HEK293 (cell line): ENCODE measurements at regions not wholly inside any gene's neighbourhood (a gene's known extent, or its start where the extent isn't known, plus 50 kb on each side); places are given as distances from the start of the nearest gene placed in this dataset.

Experiments used
- CTCF ChIA-PET: fragments of 350-600 bp; formaldehyde crosslinking; extraction: SDS; loops from one replicate; lab custom pipeline; 2021; ENCODE audit warnings: antibody characterized with exemption; lab: Yijun Ruan, JAX
- POLR2A ChIA-PET: fragments of 300-600 bp; formaldehyde crosslinking; extraction: SDS; loops from one replicate; lab custom pipeline; 2020; ENCODE audit warnings: antibody characterized with exemption, inconsistent platforms; lab: Yijun Ruan, JAX
- H3K27ac ChIP-seq: fragments of 200-500 bp; sonication (Bioruptor generic); 2 replicates; pipeline ENCODE4 v1.5.1; 2014; ENCODE audit warnings: low read depth, low read length, control low read depth, inconsistent platforms; ENCODE audit errors: extremely low read depth
- H3K36me3 ChIP-seq, 2 experiments: fragments of 200-500 bp in 1 of 2; sonication (Bioruptor generic) in 1 of 2; 1 replicate in 1 of 2; 2 replicates in 1 of 2; pipeline ENCODE4 v1.5.1; 2014 to 2017; ENCODE audit warnings: inconsistent platforms in 2 of 2, low read length in 2 of 2; ENCODE audit not compliant: control insufficient read depth in 2 of 2, insufficient read depth in 1 of 2
- H3K4me1 ChIP-seq: fragments of 200-500 bp; sonication (Bioruptor generic); 2 replicates; pipeline ENCODE4 v1.5.1; 2014; ENCODE audit warnings: mild to moderate bottlenecking, low read length, inconsistent platforms; ENCODE audit not compliant: control insufficient read depth, insufficient read depth
- H3K4me3 ChIP-seq: 2 replicates; pipeline ENCODE4 v1.5.1; 2011; ENCODE audit warnings: low read depth, mild to moderate bottlenecking, control low read depth, low read length, moderate library complexity
- H3K9me3 ChIP-seq: fragments of 200-500 bp; sonication (Bioruptor generic); 2 replicates; pipeline ENCODE4 v1.5.1; 2014; ENCODE audit warnings: low read depth, low read length, inconsistent platforms; ENCODE audit not compliant: control insufficient read depth, insufficient read depth
- KLF1 ChIP-seq: fragments of 450-650 bp; formaldehyde crosslinking; IDR thresholded peaks from 2 replicates; pipeline ENCODE4 v1.5.1; 2016; ENCODE audit warnings: missing biosample characterization, missing genetic modification characterization
- SCRT1 ChIP-seq: fragments of 450-650 bp; formaldehyde crosslinking; IDR thresholded peaks from 2 replicates; pipeline ENCODE4 v1.5.1; 2016; ENCODE audit warnings: missing biosample characterization, missing genetic modification characterization, borderline replicate concordance
- SP2 ChIP-seq: fragments of 450-650 bp; formaldehyde crosslinking; IDR thresholded peaks from 2 replicates; pipeline ENCODE4 v1.5.1; 2016; ENCODE audit warnings: missing biosample characterization, missing genetic modification characterization
- SP3 ChIP-seq: fragments of 450-650 bp; formaldehyde crosslinking; IDR thresholded peaks from 2 replicates; pipeline ENCODE4 v1.5.1; 2016; ENCODE audit warnings: missing biosample characterization, missing genetic modification characterization
- ZNF10 ChIP-seq: fragments of 450-650 bp; formaldehyde crosslinking; IDR thresholded peaks from 2 replicates; pipeline ENCODE4 v1.5.1; 2017; ENCODE audit warnings: missing biosample characterization, missing genetic modification characterization
- ZNF133 ChIP-seq: fragments of 450-650 bp; formaldehyde crosslinking; IDR thresholded peaks from 2 replicates; pipeline ENCODE4 v1.5.1; 2016; ENCODE audit warnings: missing biosample characterization, missing genetic modification characterization
- ZNF140 ChIP-seq: fragments of 450-650 bp; formaldehyde crosslinking; IDR thresholded peaks from 2 replicates; pipeline ENCODE4 v1.5.1; 2016; ENCODE audit warnings: missing biosample characterization, missing genetic modification characterization
- ZNF16 ChIP-seq: fragments of 450-650 bp; formaldehyde crosslinking; IDR thresholded peaks from 2 replicates; pipeline ENCODE4 v1.5.1; 2016; ENCODE audit warnings: low read depth, missing biosample characterization, missing genetic modification characterization
- ZNF23 ChIP-seq: fragments of 450-650 bp; formaldehyde crosslinking; IDR thresholded peaks from 2 replicates; pipeline ENCODE4 v1.5.1; 2016; ENCODE audit warnings: missing biosample characterization, missing genetic modification characterization, borderline replicate concordance
- ZNF239 ChIP-seq: fragments of 450-650 bp; formaldehyde crosslinking; IDR thresholded peaks from 2 replicates; pipeline ENCODE4 v1.5.1; 2016; ENCODE audit warnings: missing biosample characterization, missing genetic modification characterization
- ZNF24 ChIP-seq: fragments of 450-650 bp; formaldehyde crosslinking; IDR thresholded peaks from 2 replicates; pipeline ENCODE4 v1.5.1; 2016; ENCODE audit warnings: missing biosample characterization, missing genetic modification characterization
- ZNF324 ChIP-seq: fragments of 450-650 bp; formaldehyde crosslinking; IDR thresholded peaks from 2 replicates; pipeline ENCODE4 v1.5.1; 2016; ENCODE audit warnings: missing biosample characterization, missing genetic modification characterization
- ZNF423 ChIP-seq: fragments of 450-650 bp; formaldehyde crosslinking; IDR thresholded peaks from 2 replicates; pipeline ENCODE4 v1.5.1; 2016; ENCODE audit warnings: missing biosample characterization, missing genetic modification characterization
- ZNF501 ChIP-seq: fragments of 450-650 bp; formaldehyde crosslinking; IDR thresholded peaks from 2 replicates; pipeline ENCODE4 v1.5.1; 2016; ENCODE audit warnings: missing biosample characterization, missing genetic modification characterization
- ZNF530 ChIP-seq: fragments of 450-650 bp; formaldehyde crosslinking; IDR thresholded peaks from 2 replicates; pipeline ENCODE4 v1.5.1; 2016; ENCODE audit warnings: low read depth, missing biosample characterization, missing genetic modification characterization
- ZNF561 ChIP-seq: fragments of 450-650 bp; IDR thresholded peaks from 2 replicates; pipeline ENCODE4 v1.5.1; 2018; ENCODE audit warnings: missing biosample characterization, missing genetic modification characterization, borderline replicate concordance
- ZNF621 ChIP-seq: fragments of 450-650 bp; formaldehyde crosslinking; IDR thresholded peaks from 2 replicates; pipeline ENCODE4 v1.5.1; 2017; ENCODE audit warnings: missing biosample characterization, missing genetic modification characterization
- ZNF658 ChIP-seq: fragments of 450-650 bp; formaldehyde crosslinking; IDR thresholded peaks from 2 replicates; pipeline ENCODE4; 2016; ENCODE audit warnings: missing biosample characterization, missing genetic modification characterization
- TF ChIP-seq, protein P1 (sequence below): fragments of 450-650 bp; formaldehyde crosslinking; IDR thresholded peaks from 2 replicates; pipeline ENCODE4 v1.5.1; 2016; ENCODE audit warnings: missing biosample characterization, missing genetic modification characterization
- TF ChIP-seq, protein P2 (sequence below): fragments of 450-650 bp; formaldehyde crosslinking; IDR thresholded peaks from 2 replicates; pipeline ENCODE4 v1.5.1; 2016; ENCODE audit warnings: missing biosample characterization, missing genetic modification characterization
- TF ChIP-seq, protein P3 (sequence below): fragments of 450-650 bp; formaldehyde crosslinking; IDR thresholded peaks from 2 replicates; pipeline ENCODE4; 2016; ENCODE audit warnings: missing biosample characterization, missing genetic modification characterization
- TF ChIP-seq, protein P4 (sequence below): fragments of 450-650 bp; formaldehyde crosslinking; IDR thresholded peaks from 2 replicates; pipeline ENCODE4 v1.5.1; 2016; ENCODE audit warnings: missing biosample characterization, missing genetic modification characterization
- TF ChIP-seq, protein P5 (sequence below): fragments of 450-650 bp; formaldehyde crosslinking; IDR thresholded peaks from 2 replicates; pipeline ENCODE4 v1.5.1; 2016; ENCODE audit warnings: missing biosample characterization, missing genetic modification characterization
- TF ChIP-seq, protein P6 (sequence below): fragments of 450-650 bp; formaldehyde crosslinking; IDR thresholded peaks from 2 replicates; pipeline ENCODE4 v1.5.1; 2016; ENCODE audit warnings: missing biosample characterization, missing genetic modification characterization
- TF ChIP-seq, protein P7 (sequence below): fragments of 450-650 bp; formaldehyde crosslinking; IDR thresholded peaks from 2 replicates; pipeline ENCODE4 v1.5.1; 2016; ENCODE audit warnings: missing biosample characterization, missing genetic modification characterization, borderline replicate concordance

DNA sequence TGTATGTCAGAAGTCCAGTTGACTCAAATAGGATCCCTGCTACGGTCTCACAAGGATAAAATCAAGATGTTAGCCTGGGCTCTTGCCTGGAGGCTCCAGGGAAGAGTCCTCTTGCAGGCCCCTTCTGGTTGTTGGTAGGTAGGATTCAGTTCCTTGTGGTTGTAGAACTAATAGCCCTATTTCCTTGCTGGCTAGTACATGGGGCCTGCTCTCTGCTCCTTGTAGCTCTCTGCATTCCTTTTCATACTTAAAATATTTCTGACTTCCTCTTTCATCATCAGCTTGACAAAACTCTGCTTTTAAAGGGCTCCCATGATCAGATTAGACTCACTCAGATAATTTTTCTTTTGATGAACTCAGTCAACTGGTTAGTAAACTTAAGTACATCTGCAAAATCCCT lies 756.7 kb downstream of the GATA3 start:
- TF ChIP-seq, protein P1, sequence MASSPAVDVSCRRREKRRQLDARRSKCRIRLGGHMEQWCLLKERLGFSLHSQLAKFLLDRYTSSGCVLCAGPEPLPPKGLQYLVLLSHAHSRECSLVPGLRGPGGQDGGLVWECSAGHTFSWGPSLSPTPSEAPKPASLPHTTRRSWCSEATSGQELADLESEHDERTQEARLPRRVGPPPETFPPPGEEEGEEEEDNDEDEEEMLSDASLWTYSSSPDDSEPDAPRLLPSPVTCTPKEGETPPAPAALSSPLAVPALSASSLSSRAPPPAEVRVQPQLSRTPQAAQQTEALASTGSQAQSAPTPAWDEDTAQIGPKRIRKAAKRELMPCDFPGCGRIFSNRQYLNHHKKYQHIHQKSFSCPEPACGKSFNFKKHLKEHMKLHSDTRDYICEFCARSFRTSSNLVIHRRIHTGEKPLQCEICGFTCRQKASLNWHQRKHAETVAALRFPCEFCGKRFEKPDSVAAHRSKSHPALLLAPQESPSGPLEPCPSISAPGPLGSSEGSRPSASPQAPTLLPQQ (tag by site-specific recombination) = no peak
- TF ChIP-seq, protein P2, sequence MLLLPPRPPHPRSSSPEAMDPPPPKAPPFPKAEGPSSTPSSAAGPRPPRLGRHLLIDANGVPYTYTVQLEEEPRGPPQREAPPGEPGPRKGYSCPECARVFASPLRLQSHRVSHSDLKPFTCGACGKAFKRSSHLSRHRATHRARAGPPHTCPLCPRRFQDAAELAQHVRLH (tag by site-specific recombination) = no peak
- TF ChIP-seq, protein P3, sequence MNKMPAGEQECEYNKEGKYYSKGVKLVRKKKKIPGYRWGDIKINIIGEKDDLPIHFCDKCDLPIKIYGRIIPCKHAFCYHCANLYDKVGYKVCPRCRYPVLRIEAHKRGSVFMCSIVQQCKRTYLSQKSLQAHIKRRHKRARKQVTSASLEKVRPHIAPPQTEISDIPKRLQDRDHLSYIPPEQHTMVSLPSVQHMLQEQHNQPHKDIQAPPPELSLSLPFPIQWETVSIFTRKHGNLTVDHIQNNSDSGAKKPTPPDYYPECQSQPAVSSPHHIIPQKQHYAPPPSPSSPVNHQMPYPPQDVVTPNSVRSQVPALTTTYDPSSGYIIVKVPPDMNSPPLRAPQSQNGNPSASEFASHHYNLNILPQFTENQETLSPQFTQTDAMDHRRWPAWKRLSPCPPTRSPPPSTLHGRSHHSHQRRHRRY (tag by site-specific recombination) = no peak
- TF ChIP-seq ZNF10 (tag by site-specific recombination) (no peak), ZNF324 (tag by site-specific recombination) (no peak), ZNF423 (tag by site-specific recombination) (no peak), ZNF239 (no peak), ZNF133 (tag by site-specific recombination) (no peak), ZNF140 (tag by site-specific recombination) (no peak), SP2 (tag by site-specific recombination) (no peak), KLF1 (tag by site-specific recombination) (no peak), ZNF621 (tag by site-specific recombination) (no peak)
- TF ChIP-seq, protein P4, sequence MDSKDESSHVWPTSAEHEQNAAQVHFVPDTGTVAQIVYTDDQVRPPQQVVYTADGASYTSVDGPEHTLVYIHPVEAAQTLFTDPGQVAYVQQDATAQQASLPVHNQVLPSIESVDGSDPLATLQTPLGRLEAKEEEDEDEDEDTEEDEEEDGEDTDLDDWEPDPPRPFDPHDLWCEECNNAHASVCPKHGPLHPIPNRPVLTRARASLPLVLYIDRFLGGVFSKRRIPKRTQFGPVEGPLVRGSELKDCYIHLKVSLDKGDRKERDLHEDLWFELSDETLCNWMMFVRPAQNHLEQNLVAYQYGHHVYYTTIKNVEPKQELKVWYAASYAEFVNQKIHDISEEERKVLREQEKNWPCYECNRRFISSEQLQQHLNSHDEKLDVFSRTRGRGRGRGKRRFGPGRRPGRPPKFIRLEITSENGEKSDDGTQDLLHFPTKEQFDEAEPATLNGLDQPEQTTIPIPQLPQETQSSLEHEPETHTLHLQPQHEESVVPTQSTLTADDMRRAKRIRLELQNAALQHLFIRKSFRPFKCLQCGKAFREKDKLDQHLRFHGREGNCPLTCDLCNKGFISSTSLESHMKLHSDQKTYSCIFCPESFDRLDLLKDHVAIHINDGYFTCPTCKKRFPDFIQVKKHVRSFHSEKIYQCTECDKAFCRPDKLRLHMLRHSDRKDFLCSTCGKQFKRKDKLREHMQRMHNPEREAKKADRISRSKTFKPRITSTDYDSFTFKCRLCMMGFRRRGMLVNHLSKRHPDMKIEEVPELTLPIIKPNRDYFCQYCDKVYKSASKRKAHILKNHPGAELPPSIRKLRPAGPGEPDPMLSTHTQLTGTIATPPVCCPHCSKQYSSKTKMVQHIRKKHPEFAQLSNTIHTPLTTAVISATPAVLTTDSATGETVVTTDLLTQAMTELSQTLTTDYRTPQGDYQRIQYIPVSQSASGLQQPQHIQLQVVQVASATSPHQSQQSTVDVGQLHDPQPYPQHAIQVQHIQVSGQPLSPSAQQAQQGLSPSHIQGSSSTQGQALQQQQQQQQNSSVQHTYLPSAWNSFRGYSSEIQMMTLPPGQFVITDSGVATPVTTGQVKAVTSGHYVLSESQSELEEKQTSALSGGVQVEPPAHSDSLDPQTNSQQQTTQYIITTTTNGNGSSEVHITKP (tag by site-specific recombination) = no peak
- no peak overlapping the region for H3K27ac ChIP-seq
- no peaks in the 10 kb centered on the region for H3K4me1 ChIP-seq
- H3K9me3 ChIP-seq = no peaks in the 10 kb centered on the region
- no peaks in the 10 kb centered on the region for H3K36me3 ChIP-seq
- H3K4me3 ChIP-seq = no peak overlapping the region
- CTCF ChIA-PET = interaction anchor here (0.6 kb wide), 1 partner anchor 139 kb away, joined by 3 read pairs; no protein-coding TSS in a partner anchor
- POLR2A ChIA-PET = no interaction called here

DNA sequence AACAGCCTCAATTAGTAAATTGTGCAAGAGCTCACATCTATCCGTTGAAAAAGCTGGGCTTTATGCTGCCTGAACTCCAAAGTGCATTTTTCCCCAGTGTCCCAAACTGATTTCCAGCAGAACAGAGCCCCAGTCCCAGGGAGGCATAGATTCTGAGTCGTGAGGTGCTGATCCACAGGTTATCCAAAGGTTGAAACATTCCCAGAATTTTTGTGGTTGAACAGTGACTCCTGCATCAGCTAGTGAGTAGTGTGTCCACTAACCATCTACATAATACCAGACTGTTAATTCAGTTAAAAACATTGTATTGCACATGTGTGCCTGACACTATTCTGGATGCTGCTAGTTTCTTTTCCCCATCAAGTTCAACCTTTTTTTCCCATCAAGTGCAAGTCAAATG lies 761.5 kb downstream of the GATA3 start:
- H3K9me3 ChIP-seq = no peaks in the 10 kb centered on the region
- H3K36me3 ChIP-seq = no peaks in the 10 kb centered on the region
- H3K27ac ChIP-seq = no peak overlapping the region
- POLR2A ChIA-PET = no interaction called here
- no peak overlapping the region for H3K4me3 ChIP-seq
- CTCF ChIA-PET = interaction anchor here (0.6 kb wide), 1 partner anchor 997 kb away, joined by 3 read pairs; no protein-coding TSS in a partner anchor
- no peaks in the 10 kb centered on the region for H3K4me1 ChIP-seq
- TF ChIP-seq ZNF24 (tag by site-specific recombination) (no peak), ZNF16 (tag by site-specific recombination) (no peak), SCRT1 (tag by site-specific recombination) (no peak), ZNF501 (tag by site-specific recombination) (no peak), ZNF10 (tag by site-specific recombination) (no peak), ZNF23 (tag by site-specific recombination) (no peak), SP3 (tag by site-specific recombination) (no peak), ZNF530 (tag by site-specific recombination) (no peak), ZNF561 (tag by site-specific recombination) (no peak), ZNF140 (tag by site-specific recombination) (no peak), ZNF658 (tag by site-specific recombination) (no peak)
- TF ChIP-seq, protein P5, sequence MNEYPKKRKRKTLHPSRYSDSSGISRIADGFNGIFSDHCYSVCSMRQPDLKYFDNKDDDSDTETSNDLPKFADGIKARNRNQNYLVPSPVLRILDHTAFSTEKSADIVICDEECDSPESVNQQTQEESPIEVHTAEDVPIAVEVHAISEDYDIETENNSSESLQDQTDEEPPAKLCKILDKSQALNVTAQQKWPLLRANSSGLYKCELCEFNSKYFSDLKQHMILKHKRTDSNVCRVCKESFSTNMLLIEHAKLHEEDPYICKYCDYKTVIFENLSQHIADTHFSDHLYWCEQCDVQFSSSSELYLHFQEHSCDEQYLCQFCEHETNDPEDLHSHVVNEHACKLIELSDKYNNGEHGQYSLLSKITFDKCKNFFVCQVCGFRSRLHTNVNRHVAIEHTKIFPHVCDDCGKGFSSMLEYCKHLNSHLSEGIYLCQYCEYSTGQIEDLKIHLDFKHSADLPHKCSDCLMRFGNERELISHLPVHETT (tag by site-specific recombination) = no peak
- TF ChIP-seq, protein P6, sequence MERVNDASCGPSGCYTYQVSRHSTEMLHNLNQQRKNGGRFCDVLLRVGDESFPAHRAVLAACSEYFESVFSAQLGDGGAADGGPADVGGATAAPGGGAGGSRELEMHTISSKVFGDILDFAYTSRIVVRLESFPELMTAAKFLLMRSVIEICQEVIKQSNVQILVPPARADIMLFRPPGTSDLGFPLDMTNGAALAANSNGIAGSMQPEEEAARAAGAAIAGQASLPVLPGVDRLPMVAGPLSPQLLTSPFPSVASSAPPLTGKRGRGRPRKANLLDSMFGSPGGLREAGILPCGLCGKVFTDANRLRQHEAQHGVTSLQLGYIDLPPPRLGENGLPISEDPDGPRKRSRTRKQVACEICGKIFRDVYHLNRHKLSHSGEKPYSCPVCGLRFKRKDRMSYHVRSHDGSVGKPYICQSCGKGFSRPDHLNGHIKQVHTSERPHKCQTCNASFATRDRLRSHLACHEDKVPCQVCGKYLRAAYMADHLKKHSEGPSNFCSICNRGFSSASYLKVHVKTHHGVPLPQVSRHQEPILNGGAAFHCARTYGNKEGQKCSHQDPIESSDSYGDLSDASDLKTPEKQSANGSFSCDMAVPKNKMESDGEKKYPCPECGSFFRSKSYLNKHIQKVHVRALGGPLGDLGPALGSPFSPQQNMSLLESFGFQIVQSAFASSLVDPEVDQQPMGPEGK (tag by site-specific recombination) = no peak
- TF ChIP-seq, protein P7, sequence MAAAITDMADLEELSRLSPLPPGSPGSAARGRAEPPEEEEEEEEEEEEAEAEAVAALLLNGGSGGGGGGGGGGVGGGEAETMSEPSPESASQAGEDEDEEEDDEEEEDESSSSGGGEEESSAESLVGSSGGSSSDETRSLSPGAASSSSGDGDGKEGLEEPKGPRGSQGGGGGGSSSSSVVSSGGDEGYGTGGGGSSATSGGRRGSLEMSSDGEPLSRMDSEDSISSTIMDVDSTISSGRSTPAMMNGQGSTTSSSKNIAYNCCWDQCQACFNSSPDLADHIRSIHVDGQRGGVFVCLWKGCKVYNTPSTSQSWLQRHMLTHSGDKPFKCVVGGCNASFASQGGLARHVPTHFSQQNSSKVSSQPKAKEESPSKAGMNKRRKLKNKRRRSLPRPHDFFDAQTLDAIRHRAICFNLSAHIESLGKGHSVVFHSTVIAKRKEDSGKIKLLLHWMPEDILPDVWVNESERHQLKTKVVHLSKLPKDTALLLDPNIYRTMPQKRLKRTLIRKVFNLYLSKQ = no peak
